H1 (cell line): ENCODE measurements at regions not wholly inside any gene's neighbourhood (a gene's known extent, or its start where the extent isn't known, plus 50 kb on each side); places are given as distances from the start of the nearest gene placed in this dataset.

Source experiments
- MAFK ChIP-seq: IDR thresholded peaks from 2 replicates; pipeline ENCODE4 v1.6.1; 2012; ENCODE audit warnings: low read depth, mild to moderate bottlenecking, improper control_type of control experiment, low read length
- SIRT6 ChIP-seq: IDR thresholded peaks from one replicate; pipeline ENCODE4 v1.7.1; 2012; ENCODE audit warnings: low read length, inconsistent platforms
- SRF ChIP-seq: IDR thresholded peaks from 2 replicates; pipeline ENCODE4 v1.6.1; 2011; ENCODE audit warnings: mild to moderate bottlenecking, low read depth, low read length, moderate library complexity
- ZNF274 ChIP-seq: IDR thresholded peaks from 2 replicates; pipeline ENCODE4 v1.7.0; 2012; ENCODE audit warnings: low read length, borderline replicate concordance; ENCODE audit errors: extremely low read depth
- TF ChIP-seq, protein P1 (sequence below): fragments of 300-600 bp; sonication (generic); IDR thresholded peaks from 2 replicates; pipeline ENCODE4 v1.7.1; 2012; ENCODE audit warnings: low read length, moderate library complexity, mild to moderate bottlenecking, inconsistent platforms; ENCODE audit not compliant: insufficient replicate concordance
- TF ChIP-seq, protein P2 (sequence below), 3 experiments: IDR thresholded peaks; 1 replicate in 2 of 3; 2 replicates in 1 of 3; pipeline versions ENCODE4 v1.5.1 to v1.6.1; 2011; ENCODE audit warnings: low read length in 3 of 3, mild to moderate bottlenecking in 3 of 3, inconsistent platforms in 2 of 3, low read depth in 1 of 3, moderate library complexity in 1 of 3; ENCODE audit not compliant: insufficient read depth in 1 of 3; ENCODE audit errors: control extremely low read depth in 1 of 3
- TF ChIP-seq, protein P3 (sequence below): IDR thresholded peaks from 2 replicates; pipeline ENCODE4 v1.6.1; 2012; ENCODE audit warnings: inconsistent platforms

DNA sequence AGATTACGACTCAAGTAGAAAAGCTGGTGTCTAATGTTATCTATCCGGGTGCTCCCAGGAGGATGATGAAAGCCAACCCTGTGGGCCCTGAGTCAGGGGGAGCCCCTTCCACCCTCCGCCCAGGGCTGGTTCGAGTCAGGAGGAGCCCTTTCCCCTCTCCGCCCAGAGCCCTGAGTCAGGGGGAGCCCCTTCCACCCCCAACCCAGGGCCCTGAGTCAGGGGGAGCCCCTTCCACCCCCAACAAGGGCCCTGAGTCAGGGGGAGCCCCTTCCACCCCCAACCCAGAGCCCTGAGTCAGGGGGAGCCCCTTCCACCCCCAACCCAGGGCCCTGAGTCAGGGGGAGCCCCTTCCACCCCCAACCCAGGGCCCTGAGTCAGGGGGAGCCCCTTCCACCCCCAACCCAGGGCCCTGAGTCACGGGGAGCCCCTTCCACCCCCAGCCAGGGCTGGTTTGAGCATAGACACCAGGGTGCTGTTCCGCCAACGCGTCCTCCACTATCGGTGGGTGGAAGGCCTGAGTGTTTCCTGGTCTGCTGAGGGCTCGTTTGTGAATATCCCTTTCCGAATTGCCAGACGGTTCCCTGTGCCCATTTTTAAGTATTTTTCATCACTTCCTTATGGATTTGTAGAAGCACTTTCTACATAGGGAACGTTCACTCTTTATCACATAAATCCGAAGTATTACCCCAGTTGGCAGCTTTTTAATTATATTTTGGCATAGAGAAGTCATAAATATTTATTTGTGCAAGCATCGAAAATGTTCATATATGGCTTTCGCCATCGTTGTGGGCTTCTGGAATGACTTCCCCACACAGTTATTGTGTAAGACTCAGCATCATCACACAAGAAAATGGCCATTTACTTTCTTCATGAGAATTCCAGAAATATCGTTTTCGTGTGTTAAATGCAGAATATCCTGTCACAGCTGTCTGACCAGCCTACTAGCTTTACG, 380.6 kb downstream of the BRD1 start (continued):
- TF ChIP-seq, protein P1, sequence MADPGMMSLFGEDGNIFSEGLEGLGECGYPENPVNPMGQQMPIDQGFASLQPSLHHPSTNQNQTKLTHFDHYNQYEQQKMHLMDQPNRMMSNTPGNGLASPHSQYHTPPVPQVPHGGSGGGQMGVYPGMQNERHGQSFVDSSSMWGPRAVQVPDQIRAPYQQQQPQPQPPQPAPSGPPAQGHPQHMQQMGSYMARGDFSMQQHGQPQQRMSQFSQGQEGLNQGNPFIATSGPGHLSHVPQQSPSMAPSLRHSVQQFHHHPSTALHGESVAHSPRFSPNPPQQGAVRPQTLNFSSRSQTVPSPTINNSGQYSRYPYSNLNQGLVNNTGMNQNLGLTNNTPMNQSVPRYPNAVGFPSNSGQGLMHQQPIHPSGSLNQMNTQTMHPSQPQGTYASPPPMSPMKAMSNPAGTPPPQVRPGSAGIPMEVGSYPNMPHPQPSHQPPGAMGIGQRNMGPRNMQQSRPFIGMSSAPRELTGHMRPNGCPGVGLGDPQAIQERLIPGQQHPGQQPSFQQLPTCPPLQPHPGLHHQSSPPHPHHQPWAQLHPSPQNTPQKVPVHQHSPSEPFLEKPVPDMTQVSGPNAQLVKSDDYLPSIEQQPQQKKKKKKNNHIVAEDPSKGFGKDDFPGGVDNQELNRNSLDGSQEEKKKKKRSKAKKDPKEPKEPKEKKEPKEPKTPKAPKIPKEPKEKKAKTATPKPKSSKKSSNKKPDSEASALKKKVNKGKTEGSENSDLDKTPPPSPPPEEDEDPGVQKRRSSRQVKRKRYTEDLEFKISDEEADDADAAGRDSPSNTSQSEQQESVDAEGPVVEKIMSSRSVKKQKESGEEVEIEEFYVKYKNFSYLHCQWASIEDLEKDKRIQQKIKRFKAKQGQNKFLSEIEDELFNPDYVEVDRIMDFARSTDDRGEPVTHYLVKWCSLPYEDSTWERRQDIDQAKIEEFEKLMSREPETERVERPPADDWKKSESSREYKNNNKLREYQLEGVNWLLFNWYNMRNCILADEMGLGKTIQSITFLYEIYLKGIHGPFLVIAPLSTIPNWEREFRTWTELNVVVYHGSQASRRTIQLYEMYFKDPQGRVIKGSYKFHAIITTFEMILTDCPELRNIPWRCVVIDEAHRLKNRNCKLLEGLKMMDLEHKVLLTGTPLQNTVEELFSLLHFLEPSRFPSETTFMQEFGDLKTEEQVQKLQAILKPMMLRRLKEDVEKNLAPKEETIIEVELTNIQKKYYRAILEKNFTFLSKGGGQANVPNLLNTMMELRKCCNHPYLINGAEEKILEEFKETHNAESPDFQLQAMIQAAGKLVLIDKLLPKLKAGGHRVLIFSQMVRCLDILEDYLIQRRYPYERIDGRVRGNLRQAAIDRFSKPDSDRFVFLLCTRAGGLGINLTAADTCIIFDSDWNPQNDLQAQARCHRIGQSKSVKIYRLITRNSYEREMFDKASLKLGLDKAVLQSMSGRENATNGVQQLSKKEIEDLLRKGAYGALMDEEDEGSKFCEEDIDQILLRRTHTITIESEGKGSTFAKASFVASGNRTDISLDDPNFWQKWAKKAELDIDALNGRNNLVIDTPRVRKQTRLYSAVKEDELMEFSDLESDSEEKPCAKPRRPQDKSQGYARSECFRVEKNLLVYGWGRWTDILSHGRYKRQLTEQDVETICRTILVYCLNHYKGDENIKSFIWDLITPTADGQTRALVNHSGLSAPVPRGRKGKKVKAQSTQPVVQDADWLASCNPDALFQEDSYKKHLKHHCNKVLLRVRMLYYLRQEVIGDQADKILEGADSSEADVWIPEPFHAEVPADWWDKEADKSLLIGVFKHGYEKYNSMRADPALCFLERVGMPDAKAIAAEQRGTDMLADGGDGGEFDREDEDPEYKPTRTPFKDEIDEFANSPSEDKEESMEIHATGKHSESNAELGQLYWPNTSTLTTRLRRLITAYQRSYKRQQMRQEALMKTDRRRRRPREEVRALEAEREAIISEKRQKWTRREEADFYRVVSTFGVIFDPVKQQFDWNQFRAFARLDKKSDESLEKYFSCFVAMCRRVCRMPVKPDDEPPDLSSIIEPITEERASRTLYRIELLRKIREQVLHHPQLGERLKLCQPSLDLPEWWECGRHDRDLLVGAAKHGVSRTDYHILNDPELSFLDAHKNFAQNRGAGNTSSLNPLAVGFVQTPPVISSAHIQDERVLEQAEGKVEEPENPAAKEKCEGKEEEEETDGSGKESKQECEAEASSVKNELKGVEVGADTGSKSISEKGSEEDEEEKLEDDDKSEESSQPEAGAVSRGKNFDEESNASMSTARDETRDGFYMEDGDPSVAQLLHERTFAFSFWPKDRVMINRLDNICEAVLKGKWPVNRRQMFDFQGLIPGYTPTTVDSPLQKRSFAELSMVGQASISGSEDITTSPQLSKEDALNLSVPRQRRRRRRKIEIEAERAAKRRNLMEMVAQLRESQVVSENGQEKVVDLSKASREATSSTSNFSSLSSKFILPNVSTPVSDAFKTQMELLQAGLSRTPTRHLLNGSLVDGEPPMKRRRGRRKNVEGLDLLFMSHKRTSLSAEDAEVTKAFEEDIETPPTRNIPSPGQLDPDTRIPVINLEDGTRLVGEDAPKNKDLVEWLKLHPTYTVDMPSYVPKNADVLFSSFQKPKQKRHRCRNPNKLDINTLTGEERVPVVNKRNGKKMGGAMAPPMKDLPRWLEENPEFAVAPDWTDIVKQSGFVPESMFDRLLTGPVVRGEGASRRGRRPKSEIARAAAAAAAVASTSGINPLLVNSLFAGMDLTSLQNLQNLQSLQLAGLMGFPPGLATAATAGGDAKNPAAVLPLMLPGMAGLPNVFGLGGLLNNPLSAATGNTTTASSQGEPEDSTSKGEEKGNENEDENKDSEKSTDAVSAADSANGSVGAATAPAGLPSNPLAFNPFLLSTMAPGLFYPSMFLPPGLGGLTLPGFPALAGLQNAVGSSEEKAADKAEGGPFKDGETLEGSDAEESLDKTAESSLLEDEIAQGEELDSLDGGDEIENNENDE = no peak
- TF ChIP-seq MAFK (no peak), ZNF274 (no peak), SRF (no peak), SIRT6 (no peak)
- TF ChIP-seq, protein P2, sequence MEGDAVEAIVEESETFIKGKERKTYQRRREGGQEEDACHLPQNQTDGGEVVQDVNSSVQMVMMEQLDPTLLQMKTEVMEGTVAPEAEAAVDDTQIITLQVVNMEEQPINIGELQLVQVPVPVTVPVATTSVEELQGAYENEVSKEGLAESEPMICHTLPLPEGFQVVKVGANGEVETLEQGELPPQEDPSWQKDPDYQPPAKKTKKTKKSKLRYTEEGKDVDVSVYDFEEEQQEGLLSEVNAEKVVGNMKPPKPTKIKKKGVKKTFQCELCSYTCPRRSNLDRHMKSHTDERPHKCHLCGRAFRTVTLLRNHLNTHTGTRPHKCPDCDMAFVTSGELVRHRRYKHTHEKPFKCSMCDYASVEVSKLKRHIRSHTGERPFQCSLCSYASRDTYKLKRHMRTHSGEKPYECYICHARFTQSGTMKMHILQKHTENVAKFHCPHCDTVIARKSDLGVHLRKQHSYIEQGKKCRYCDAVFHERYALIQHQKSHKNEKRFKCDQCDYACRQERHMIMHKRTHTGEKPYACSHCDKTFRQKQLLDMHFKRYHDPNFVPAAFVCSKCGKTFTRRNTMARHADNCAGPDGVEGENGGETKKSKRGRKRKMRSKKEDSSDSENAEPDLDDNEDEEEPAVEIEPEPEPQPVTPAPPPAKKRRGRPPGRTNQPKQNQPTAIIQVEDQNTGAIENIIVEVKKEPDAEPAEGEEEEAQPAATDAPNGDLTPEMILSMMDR (IDR thresholded peaks at IDR 0.05; ENCODE audit: control extremely low read depth in 1 of 3, insufficient read depth in 1 of 3, low read depth in 1 of 3, low read length in 3 of 3) = no peak
- TF ChIP-seq, protein P3, sequence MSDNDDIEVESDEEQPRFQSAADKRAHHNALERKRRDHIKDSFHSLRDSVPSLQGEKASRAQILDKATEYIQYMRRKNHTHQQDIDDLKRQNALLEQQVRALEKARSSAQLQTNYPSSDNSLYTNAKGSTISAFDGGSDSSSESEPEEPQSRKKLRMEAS = no peak
